Neural cell (in vitro differentiated cells): ENCODE measurements at regions not wholly inside any gene's neighbourhood (a gene's known extent, or its start where the extent isn't known, plus 50 kb on each side); places are given as distances from the start of the nearest gene placed in this dataset.

Source experiments
- EZH2 ChIP-seq: fragments of 200-600, 300-800 bp; shearing (Covaris generic), sonication (generic); IDR thresholded peaks from 2 replicates; pipeline ENCODE4 v1.6.1; 2014; ENCODE audit warnings: antibody characterized with exemption, low read length, borderline replicate concordance, mild to moderate bottlenecking; ENCODE audit not compliant: insufficient read depth, poor library complexity, severe bottlenecking
- TAF1 ChIP-seq: IDR thresholded peaks from 2 replicates; pipeline ENCODE4 v1.6.1; 2012; ENCODE audit warnings: low read depth
- TF ChIP-seq, protein P1 (sequence below): IDR thresholded peaks from 2 replicates; pipeline ENCODE4 v1.6.1; 2012; ENCODE audit warnings: borderline replicate concordance
- TF ChIP-seq, protein P2 (sequence below): fragments of 450-650 bp; IDR thresholded peaks from 2 replicates; pipeline ENCODE4 v1.5.1; 2014; ENCODE audit warnings: antibody characterized with exemption, mild to moderate bottlenecking, moderate library complexity; ENCODE audit not compliant: poor library complexity, severe bottlenecking

DNA sequence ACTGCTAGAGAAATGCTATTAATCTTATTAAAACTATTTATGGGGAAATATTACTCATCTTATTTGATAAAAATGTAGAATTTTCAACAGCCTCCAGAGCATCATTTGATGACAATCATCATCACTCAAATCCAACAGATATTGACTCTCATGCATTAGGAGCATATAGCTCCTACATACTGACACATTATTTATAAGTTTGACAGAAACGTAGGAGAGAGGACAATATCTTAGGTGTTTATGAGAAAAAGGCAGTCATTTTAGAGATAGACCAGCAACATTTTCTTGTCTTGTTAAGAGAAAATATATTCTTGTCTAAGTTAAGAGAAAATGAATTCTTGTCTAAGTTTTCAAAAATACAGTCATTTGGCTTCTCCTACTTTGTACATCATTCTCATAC is 2550.2 kb downstream of the PCDH7 start:
- TF ChIP-seq, protein P1, sequence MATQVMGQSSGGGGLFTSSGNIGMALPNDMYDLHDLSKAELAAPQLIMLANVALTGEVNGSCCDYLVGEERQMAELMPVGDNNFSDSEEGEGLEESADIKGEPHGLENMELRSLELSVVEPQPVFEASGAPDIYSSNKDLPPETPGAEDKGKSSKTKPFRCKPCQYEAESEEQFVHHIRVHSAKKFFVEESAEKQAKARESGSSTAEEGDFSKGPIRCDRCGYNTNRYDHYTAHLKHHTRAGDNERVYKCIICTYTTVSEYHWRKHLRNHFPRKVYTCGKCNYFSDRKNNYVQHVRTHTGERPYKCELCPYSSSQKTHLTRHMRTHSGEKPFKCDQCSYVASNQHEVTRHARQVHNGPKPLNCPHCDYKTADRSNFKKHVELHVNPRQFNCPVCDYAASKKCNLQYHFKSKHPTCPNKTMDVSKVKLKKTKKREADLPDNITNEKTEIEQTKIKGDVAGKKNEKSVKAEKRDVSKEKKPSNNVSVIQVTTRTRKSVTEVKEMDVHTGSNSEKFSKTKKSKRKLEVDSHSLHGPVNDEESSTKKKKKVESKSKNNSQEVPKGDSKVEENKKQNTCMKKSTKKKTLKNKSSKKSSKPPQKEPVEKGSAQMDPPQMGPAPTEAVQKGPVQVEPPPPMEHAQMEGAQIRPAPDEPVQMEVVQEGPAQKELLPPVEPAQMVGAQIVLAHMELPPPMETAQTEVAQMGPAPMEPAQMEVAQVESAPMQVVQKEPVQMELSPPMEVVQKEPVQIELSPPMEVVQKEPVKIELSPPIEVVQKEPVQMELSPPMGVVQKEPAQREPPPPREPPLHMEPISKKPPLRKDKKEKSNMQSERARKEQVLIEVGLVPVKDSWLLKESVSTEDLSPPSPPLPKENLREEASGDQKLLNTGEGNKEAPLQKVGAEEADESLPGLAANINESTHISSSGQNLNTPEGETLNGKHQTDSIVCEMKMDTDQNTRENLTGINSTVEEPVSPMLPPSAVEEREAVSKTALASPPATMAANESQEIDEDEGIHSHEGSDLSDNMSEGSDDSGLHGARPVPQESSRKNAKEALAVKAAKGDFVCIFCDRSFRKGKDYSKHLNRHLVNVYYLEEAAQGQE, result no peak
- TF ChIP-seq, protein P2, sequence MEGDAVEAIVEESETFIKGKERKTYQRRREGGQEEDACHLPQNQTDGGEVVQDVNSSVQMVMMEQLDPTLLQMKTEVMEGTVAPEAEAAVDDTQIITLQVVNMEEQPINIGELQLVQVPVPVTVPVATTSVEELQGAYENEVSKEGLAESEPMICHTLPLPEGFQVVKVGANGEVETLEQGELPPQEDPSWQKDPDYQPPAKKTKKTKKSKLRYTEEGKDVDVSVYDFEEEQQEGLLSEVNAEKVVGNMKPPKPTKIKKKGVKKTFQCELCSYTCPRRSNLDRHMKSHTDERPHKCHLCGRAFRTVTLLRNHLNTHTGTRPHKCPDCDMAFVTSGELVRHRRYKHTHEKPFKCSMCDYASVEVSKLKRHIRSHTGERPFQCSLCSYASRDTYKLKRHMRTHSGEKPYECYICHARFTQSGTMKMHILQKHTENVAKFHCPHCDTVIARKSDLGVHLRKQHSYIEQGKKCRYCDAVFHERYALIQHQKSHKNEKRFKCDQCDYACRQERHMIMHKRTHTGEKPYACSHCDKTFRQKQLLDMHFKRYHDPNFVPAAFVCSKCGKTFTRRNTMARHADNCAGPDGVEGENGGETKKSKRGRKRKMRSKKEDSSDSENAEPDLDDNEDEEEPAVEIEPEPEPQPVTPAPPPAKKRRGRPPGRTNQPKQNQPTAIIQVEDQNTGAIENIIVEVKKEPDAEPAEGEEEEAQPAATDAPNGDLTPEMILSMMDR, result no peak
- TF ChIP-seq EZH2, result no peak
- no peak for TF ChIP-seq TAF1
